CD14-positive monocyte (primary cell): ENCODE measurements at regions not wholly inside any gene's neighbourhood (a gene's known extent, or its start where the extent isn't known, plus 50 kb on each side); places are given as distances from the start of the nearest gene placed in this dataset.

Source experiments
- DNase-seq, 3 donors: peaks; one replicate each; pipeline ENCODE4 v3.0.0-alpha.2; 2011 to 2022
- H2AFZ ChIP-seq: 2 replicates; pipeline ENCODE4 v1.6.0; 2012; ENCODE audit warnings: mild to moderate bottlenecking, low read depth, low read length, inconsistent platforms; ENCODE audit not compliant: insufficient read depth, poor library complexity, severe bottlenecking
- H3K27ac ChIP-seq, 2 donors: 1 replicate in 1 of 2; 2 replicates in 1 of 2; pipeline ENCODE4 v1.5.1; 2012 to 2013; ENCODE audit warnings: low read length in 2 of 2, control low read depth in 1 of 2, inconsistent platforms in 1 of 2, low read depth in 1 of 2, mild to moderate bottlenecking in 1 of 2
- H3K27me3 ChIP-seq, 2 donors: one replicate each; pipeline versions ENCODE4 v1.6.0 to v1.6.1; 2011 to 2013; ENCODE audit warnings: low read length in 2 of 2; ENCODE audit not compliant: control insufficient read depth in 2 of 2, insufficient read depth in 2 of 2
- H3K36me3 ChIP-seq, 2 donors: replicated peaks in 1 of 2; 1 replicate in 1 of 2; 2 replicates in 1 of 2; pipeline versions ENCODE4 v1.5.1 to v1.6.1; 2012 to 2013; ENCODE audit warnings: low read length in 2 of 2, control low read depth in 1 of 2, inconsistent platforms in 1 of 2, mild to moderate bottlenecking in 1 of 2; ENCODE audit not compliant: insufficient read depth in 2 of 2, control insufficient read depth in 1 of 2
- H3K4me1 ChIP-seq, 2 donors: 1 replicate in 1 of 2; 2 replicates in 1 of 2; pipeline versions ENCODE4 v1.5.1 to v1.6.1; 2012 to 2013; ENCODE audit warnings: low read length in 2 of 2, control low read depth in 1 of 2, inconsistent platforms in 1 of 2, mild to moderate bottlenecking in 1 of 2, moderate library complexity in 1 of 2; ENCODE audit not compliant: insufficient read depth in 2 of 2, control insufficient read depth in 1 of 2
- H3K4me2 ChIP-seq: replicated peaks from 2 replicates; pipeline ENCODE3; 2012; ENCODE audit warnings: low read length, moderate library complexity, mild to moderate bottlenecking; ENCODE audit not compliant: poor library complexity, severe bottlenecking; ENCODE audit errors: extremely low read depth
- H3K4me3 ChIP-seq, 3 experiments: fragments of 200-600 bp in 1 of 3; sonication (generic) in 1 of 3; replicated peaks in 1 of 3; 1 replicate in 2 of 3; 2 replicates in 1 of 3; pipeline ENCODE4 v1.5.1; 2011 to 2013; ENCODE audit warnings: low read length in 3 of 3, mild to moderate bottlenecking in 3 of 3, control low read depth in 2 of 3, low read depth in 2 of 3, inconsistent platforms in 1 of 3, moderate library complexity in 1 of 3
- H3K79me2 ChIP-seq: 2 replicates; pipeline ENCODE4 v1.6.0; 2012; ENCODE audit warnings: mild to moderate bottlenecking, control low read depth, inconsistent platforms, low read length, moderate library complexity; ENCODE audit not compliant: insufficient read depth
- H3K9ac ChIP-seq: 2 replicates; pipeline ENCODE4 v1.6.0; 2017; ENCODE audit warnings: low read length, mild to moderate bottlenecking; ENCODE audit not compliant: insufficient read depth, poor library complexity, severe bottlenecking
- H3K9me3 ChIP-seq, 2 donors: replicated peaks in 1 of 2; 1 replicate in 1 of 2; 2 replicates in 1 of 2; pipeline versions ENCODE4 v1.5.1 to v1.6.1; 2012 to 2013; ENCODE audit warnings: low read length in 2 of 2, control low read depth in 1 of 2; ENCODE audit not compliant: control insufficient read depth in 1 of 2, insufficient read depth in 1 of 2
- H4K20me1 ChIP-seq: 2 replicates; pipeline ENCODE4 v1.6.0; 2012; ENCODE audit warnings: mild to moderate bottlenecking, low read length, control low read depth, moderate library complexity; ENCODE audit not compliant: insufficient read depth
- H3K27ac Mint-ChIP-seq, 7 donors: one replicate each; pipeline ENCODE4 v1.8.0; 2020; ENCODE audit warnings: mild to moderate bottlenecking in 7 of 7, mixed read lengths in 7 of 7, moderate library complexity in 6 of 7, inconsistent platforms in 2 of 7
- H3K27me3 Mint-ChIP-seq, 3 donors: one replicate each; pipeline ENCODE4 v1.8.0; 2021 to 2022; ENCODE audit warnings: low read depth in 3 of 3, mild to moderate bottlenecking in 3 of 3, mixed read lengths in 3 of 3, moderate library complexity in 3 of 3, inconsistent platforms in 1 of 3
- H3K36me3 Mint-ChIP-seq, 2 donors: one replicate each; pipeline ENCODE4 v1.8.0; 2020; ENCODE audit warnings: mixed read lengths in 2 of 2, inconsistent platforms in 1 of 2, mild to moderate bottlenecking in 1 of 2
- H3K4me1 Mint-ChIP-seq: one replicate; pipeline ENCODE4 v1.8.0; 2020; ENCODE audit warnings: mild to moderate bottlenecking, mixed read lengths
- H3K4me3 Mint-ChIP-seq, 2 donors: one replicate each; pipeline ENCODE4 v1.8.0; 2020; ENCODE audit warnings: mild to moderate bottlenecking in 2 of 2, mixed read lengths in 2 of 2, moderate library complexity in 1 of 2
- H3K9me3 Mint-ChIP-seq, 7 donors: one replicate each; pipeline ENCODE4 v1.8.0; 2020 to 2022; ENCODE audit warnings: mixed read lengths in 7 of 7, mild to moderate bottlenecking in 6 of 7, moderate library complexity in 6 of 7, inconsistent platforms in 2 of 7
- WGBS: methylation state at CpG from one replicate; pipeline ENCODE4 v1.1.5; 2013; ENCODE audit warnings: missing lambda C conversion rate; ENCODE audit not compliant: insufficient coverage; 5-methylcytosine and 5-hydroxymethylcytosine counted together
- intact Hi-C, 2 donors: fragments of 100-400 bp; cut with micrococcal nuclease; formaldehyde crosslinking; loops; one replicate each; pipeline versions ENCODE4 v1.15.0 to v1.15.1; 2023
- TF ChIP-seq, protein P1 (sequence below): fragments of 200-600 bp; IDR thresholded peaks from one replicate; pipeline ENCODE4 v1.8.0; 2022; ENCODE audit warnings: antibody characterized with exemption, mild to moderate bottlenecking

DNA sequence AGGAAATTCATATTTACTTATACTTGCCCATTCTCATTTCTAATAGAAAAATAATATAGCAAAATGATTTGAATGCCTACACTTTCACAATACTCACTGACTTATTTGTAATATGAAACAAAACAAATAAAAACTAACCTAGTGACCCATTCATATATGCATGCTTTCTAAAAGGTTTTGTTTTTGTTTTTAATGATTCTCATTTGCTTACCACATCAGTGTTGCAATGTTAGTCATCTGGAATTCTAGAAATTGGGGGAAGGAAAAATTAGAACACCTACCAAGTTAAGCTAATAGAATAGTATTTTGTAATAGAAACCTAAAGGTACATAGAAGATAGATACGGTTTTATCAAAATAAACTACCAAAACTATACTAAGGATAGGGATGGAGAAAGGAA is 214.1 kb upstream of the CNTN6 start:
- no peaks in the 10 kb centered on the region for H3K79me2 ChIP-seq
- no peak overlapping the region for H3K4me2 ChIP-seq

DNA sequence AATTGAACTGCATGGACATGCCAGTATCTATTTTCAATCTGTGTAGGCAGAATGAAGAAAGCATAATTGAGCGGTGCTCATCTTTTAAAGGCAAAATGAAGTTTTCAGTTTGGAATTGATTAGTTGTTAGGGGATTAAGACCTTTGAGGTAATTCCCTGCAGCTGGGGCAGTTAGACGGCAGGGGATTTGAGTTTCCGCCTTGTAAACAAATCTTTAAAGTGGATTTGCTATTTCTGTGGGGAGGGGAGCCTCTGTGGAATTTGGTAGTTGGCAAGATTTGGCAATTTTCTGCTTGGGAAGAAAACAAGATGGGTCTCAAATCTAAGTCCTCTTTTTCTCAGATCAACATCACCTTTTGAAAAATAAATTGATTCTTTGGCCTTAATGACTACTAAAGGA is 212.5 kb upstream of the CNTN6 start:
- TF ChIP-seq, protein P1, sequence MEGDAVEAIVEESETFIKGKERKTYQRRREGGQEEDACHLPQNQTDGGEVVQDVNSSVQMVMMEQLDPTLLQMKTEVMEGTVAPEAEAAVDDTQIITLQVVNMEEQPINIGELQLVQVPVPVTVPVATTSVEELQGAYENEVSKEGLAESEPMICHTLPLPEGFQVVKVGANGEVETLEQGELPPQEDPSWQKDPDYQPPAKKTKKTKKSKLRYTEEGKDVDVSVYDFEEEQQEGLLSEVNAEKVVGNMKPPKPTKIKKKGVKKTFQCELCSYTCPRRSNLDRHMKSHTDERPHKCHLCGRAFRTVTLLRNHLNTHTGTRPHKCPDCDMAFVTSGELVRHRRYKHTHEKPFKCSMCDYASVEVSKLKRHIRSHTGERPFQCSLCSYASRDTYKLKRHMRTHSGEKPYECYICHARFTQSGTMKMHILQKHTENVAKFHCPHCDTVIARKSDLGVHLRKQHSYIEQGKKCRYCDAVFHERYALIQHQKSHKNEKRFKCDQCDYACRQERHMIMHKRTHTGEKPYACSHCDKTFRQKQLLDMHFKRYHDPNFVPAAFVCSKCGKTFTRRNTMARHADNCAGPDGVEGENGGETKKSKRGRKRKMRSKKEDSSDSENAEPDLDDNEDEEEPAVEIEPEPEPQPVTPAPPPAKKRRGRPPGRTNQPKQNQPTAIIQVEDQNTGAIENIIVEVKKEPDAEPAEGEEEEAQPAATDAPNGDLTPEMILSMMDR = no peak
- Mint-ChIP-seq H3K4me1 (no peaks in the 10 kb centered on the region), H3K27ac (no peak overlapping the region), H3K27me3 (no peaks in the 10 kb centered on the region), H3K36me3 (no peaks in the 10 kb centered on the region), H3K9me3 (peaks cover 0 to 7% (median 4%) of the 10 kb centered on the region in 7 donors), H3K4me3 (no peak overlapping the region)
- WGBS = 88% methylated on average over 3 of the region's 3 CpGs
- no peak for DNase-seq
- intact Hi-C loops = no loop called here
- no peaks in the 10 kb centered on the region for H3K36me3 ChIP-seq
- H3K9me3 ChIP-seq = no peaks in the 10 kb centered on the region
- no peaks in the 10 kb centered on the region for H3K27me3 ChIP-seq
- H2AFZ ChIP-seq = no peak overlapping the region
- H3K4me2 ChIP-seq = no peak overlapping the region
- no peak overlapping the region for H3K9ac ChIP-seq
- no peak overlapping the region for H3K27ac ChIP-seq
- H3K4me1 ChIP-seq = no peaks in the 10 kb centered on the region
- no peaks in the 10 kb centered on the region for H4K20me1 ChIP-seq
- H3K4me3 ChIP-seq = no peak overlapping the region
- no peaks in the 10 kb centered on the region for H3K79me2 ChIP-seq

More for the DNA sequence above, 214.1 kb upstream of the CNTN6 start:
- H3K9me3 Mint-ChIP-seq = peaks cover 0 to 12% (median 3%) of the 10 kb centered on the region in 7 donors
- H3K4me3 ChIP-seq = no peak overlapping the region
- H3K27ac Mint-ChIP-seq = no peak overlapping the region
- no peak overlapping the region for H2AFZ ChIP-seq
- H3K36me3 Mint-ChIP-seq = no peaks in the 10 kb centered on the region
- no peaks in the 10 kb centered on the region for H4K20me1 ChIP-seq
- WGBS = no CpG with 5 or more reads among the region's 1 CpG
- no peaks in the 10 kb centered on the region for H3K27me3 ChIP-seq
- intact Hi-C loops = no loop called here
- TF ChIP-seq, protein P1 = no peak
- H3K27ac ChIP-seq = no peak overlapping the region
- DNase-seq = no peak
- no peaks in the 10 kb centered on the region for H3K27me3 Mint-ChIP-seq
- H3K4me1 ChIP-seq = no peaks in the 10 kb centered on the region
- H3K4me3 Mint-ChIP-seq = no peak overlapping the region
- no peaks in the 10 kb centered on the region for H3K9me3 ChIP-seq
- no peaks in the 10 kb centered on the region for H3K36me3 ChIP-seq
- no peaks in the 10 kb centered on the region for H3K4me1 Mint-ChIP-seq
- H3K9ac ChIP-seq = no peak overlapping the region
